GM19455 (cell line): ENCODE measurements at regions not wholly inside any gene's neighbourhood (a gene's known extent, or its start where the extent isn't known, plus 50 kb on each side); places are given as distances from the start of the nearest gene placed in this dataset.

Experiments
- ATAC-seq: cut with Tn5 transposase; IDR thresholded peaks from one replicate; pipeline ENCODE4 v1.9.1; 2021; ENCODE audit not compliant: unreplicated experiment

GRCh38 chr3:31002730-31003129, 108.3 kb upstream of the GADL1 start:
- ATAC-seq: no peak

DNA sequence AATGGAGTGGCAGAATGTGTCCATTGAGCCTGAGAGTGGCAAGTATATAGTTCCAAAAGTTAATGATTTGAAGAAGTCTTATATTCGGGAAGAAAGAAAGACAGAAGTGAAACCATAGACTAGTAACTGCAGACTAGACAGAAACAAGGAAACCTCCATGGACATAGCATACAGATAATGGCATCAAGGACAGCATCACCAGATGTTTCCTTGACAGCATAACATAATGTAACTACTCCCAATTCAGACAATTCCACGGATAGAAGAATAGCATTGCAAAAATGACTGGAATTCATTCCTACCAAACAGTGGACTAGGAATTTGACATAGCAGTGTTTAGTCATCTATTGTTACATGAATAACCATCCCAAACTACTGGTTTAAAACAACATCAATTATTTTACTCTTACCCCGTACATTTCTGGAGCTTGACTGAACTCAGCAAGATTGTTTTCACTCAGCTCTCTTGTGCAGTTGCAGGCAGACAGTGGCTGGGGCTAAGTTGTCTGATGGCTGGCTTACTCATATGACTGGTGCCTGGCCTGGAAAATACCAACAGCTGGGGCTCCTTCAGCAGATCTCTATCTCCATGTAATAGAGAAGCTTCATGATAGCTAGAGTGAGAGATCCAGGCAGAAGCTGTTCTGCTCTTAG, 109.7 kb upstream of the GADL1 start:
- no peak for ATAC-seq

GRCh38 chr3:31008994-31009393, 114.5 kb upstream of the GADL1 start:
- ATAC-seq: no peak

- no peak for ATAC-seq
Observed at GRCh38 chr3:31009881-31010280, 115.4 kb upstream of the GADL1 start.

- no peak for ATAC-seq
Observed at GRCh38 chr3:31010491-31010890, 116.0 kb upstream of the GADL1 start.

DNA sequence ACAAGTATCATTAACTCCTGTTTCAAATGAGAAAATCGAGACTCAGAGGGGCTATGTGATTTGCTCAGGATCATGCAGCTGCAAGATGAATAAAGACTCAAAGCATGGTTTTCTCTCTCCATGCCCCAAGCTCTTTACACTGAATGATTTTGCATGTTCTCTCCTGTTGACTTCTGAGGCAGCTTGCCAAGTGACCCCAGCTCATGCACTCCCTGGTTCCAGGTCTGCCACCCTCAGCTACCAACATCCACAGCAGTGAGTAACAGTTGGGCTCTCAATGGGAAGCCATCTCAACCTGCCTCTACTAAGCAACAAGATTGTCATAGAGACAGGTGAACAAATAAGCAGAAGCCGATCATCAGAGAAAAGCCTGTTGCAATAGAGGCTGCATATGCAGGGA, 116.9 kb upstream of the GADL1 start:
- no peak for ATAC-seq

DNA sequence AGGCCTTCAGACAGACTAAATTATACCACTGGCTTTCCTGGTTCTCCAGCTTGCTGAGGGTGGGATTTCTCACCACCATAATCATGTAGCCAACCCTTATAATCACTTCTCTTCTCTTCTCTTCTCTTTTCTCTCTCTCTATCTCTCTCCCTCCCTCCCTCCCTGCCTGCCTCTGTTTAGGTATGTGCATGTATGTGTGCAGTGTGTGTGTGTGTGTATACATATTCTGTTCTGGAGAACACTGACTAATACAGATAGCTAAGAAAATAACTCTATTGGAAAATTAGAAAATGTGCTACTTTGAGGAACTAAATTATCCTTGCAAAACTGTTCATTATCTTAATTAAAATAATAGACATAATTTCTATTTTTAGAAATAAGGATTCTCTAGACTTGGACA, 118.6 kb upstream of the GADL1 start:
- ATAC-seq: no peak

DNA sequence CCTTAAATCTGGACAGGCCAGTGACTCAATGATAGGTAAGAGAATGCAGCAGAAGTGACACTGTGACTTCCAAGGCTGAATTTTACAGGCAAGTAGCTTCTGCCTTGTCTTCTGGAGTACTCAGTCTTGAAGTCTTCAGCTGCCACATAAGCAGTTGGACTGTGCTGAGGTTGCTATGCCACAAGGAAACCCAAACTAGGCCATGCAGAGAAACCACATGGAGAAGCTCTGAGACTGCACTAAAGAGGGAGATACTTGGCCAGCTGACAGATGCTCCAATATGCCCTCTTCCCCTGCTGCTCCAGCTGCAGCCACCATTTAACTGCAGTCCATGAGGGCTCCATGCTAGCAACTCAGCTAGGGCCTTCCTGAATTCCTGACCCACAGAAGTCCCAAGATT, 119.4 kb upstream of the GADL1 start:
- no peak for ATAC-seq

DNA sequence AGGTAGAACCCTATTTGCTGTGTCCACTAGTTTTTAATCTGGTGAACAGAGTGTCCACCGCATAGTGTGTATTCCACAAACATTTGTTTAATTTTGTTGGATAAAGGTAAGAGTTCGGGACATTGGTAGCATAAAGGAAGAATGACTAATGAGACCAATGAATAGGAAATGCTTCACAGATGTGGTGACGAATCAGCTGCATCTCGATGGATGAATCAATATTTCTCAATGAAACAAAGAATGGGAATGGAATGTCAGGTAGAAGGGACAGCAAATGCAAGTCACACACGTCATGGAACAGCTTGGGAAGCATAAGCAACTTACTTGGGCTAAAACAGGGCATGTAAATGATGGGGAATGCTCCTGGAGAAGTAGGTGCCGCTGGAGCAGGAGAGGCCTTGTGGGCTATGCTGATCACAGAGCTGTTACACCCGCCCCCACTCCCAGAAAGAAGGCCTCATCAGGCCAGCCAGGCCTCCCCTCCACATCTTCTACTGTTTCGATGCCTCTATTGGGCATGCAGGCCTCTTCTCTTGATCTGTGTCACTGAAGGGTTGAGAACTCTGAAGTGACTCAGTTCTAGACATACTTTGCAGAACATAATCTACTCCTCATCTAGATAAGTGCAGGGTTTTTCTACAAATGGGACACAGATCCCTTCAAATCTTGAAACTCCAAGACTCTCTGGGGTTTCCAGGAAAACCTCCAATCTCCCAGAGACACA, 120.0 kb upstream of the GADL1 start:
- ATAC-seq: no peak

GRCh38 chr3:31016196-31016595, 121.7 kb upstream of the GADL1 start:
- no peak for ATAC-seq

DNA sequence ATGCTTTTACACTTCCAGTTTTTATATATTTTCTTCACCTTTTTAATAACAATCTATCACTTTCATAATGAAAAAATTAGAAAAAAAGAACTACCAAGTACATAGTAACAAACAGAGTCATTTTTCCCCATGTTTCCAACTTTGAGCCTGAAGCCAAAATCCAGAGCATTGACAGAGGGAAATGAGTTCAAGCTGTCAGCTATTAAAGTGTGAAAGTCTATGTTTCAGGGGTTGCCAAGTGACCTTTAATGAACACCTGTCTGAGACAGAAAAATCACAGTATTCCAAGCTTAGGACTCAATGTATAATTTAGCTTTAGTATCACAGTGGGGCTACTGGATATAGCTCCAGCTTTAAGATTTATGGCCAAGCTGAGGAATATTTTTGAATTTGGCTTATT, 128.3 kb upstream of the GADL1 start:
- ATAC-seq: no peak

DNA sequence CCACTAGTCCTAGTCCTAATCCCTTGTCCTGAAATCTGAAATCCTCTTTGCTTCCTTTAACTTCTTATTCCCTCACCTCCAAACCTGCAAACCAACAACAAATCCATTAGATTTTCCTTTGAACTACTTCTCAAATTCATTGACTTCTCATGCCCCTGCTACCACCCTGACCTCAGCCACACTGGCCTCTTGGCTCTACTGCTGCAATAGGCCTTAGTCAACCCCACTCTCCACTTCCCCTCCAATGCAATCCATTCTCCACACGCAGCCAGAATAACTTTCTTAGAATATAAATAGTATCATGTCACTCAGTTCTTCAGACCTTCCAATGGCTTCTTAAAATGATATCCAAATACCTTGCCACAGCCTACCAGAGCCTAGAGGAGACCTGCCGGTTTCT, 131.1 kb upstream of the GADL1 start:
- ATAC-seq: no peak

GRCh38 chr3:31027191-31027761, 132.8 kb upstream of the GADL1 start:
- no peak for ATAC-seq

- no peak for ATAC-seq
Observed at GRCh38 chr3:31027914-31028313, 133.5 kb upstream of the GADL1 start.

DNA sequence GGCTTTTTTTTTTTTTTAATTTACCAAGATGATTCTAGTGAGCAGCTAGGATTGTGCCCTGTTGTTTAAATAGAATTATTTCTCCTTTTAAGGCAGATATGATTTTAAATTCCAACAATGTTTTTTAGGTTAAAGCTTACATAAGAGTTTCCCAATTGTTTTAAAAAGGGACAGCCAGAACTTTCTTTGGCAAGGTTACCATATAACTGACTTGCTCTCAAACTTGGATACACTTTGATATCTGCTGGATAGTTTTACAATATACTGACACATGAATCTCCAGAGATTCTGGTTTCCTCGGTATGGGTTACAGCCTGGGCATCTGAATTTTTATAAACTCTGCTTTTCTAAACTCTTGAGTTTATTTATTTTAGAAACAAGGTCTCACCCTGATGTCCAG, 134.3 kb upstream of the GADL1 start:
- ATAC-seq: no peak

- ATAC-seq: no peak
Observed at GRCh38 chr3:31029706-31030105, 135.2 kb upstream of the GADL1 start.

DNA sequence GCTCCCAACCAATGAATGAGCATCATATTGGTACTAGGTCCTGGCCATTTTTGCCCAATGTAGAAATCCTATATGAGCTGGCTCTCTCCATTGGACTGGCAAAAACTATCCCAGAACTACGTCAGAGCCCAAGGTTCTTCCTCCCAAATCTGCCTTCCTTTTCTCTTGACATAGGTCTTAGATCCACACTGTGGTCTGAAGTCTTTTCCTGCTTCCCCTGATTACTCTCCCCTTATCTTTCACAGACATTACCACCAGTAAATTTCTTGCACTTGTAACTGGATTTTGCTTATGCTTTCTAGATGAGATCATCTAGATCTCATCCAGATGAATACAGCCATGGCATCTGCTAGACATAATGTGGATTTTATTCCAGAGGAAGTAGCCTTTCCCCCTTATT, 141.2 kb upstream of the GADL1 start:
- ATAC-seq: no peak

DNA sequence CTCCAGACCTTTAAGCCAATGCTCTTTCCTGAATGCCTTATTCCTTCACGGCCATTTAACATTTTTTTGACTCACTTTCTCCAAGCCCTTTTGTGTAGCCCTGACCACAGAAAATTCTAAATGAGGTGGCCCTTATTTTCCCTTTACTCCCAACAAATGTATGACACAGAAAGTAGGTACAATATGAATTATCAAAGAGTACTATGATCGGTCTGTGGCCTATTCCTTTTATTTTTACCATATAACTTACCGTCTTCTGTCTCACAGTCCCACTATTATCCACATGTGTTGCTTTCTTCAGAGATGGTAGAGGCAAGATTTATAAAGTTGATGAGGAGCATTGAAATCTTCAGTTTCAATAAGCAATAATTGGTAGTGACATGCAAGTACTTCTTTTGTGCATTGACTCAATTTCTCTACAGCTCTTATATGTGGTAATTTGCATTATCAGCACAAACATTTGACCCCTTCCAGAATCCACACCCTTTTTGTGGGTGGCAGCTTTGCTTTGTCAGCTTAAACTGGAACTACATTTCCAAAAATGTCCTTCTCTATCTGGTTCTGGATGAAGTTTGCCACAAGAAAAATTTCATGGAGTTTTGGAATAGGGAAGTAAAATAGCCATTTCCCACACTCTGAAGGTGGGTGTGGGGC, 143.8 kb upstream of the GADL1 start:
- ATAC-seq: no peak

GRCh38 chr3:31039145-31039544, 144.7 kb upstream of the GADL1 start:
- no peak for ATAC-seq

DNA sequence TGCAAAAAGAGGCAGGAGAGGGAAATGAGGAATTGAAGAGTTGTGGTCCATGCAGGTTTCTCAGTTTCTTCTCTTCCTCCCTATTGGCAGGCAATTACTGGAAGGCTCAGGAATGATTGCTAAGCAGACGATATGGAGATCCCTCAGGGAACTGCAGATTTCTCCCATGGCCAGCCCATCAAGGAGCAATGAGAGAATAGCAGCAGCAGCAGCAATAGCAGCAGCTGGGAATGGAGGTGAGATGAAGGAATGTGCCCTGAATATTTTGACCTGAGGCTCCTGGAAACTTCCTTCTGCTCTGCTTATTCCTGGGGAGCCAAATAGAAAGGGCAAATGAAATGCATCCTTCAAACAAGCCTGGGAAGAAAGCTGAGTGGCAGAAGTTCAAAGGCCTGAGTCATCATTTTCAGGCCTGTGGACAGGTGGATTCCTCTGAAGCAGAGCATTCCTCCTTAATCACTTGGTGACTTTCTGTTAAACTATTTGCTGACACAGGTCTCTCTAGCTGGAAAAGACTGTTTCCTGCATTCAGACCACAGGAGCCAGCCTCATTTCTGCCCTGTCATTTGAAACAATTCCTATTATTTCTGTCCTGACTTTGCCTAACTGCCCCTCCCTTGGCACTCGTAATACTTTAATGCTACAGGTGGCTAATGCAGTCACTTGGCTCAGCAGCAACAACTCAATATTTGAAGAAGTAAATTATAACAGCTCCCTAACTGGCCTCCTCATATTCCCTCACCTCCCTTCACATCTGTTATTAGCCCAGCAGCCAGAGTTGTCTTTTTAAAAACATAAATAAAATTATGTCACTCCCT, 146.9 kb upstream of the GADL1 start:
- ATAC-seq: no peak

DNA sequence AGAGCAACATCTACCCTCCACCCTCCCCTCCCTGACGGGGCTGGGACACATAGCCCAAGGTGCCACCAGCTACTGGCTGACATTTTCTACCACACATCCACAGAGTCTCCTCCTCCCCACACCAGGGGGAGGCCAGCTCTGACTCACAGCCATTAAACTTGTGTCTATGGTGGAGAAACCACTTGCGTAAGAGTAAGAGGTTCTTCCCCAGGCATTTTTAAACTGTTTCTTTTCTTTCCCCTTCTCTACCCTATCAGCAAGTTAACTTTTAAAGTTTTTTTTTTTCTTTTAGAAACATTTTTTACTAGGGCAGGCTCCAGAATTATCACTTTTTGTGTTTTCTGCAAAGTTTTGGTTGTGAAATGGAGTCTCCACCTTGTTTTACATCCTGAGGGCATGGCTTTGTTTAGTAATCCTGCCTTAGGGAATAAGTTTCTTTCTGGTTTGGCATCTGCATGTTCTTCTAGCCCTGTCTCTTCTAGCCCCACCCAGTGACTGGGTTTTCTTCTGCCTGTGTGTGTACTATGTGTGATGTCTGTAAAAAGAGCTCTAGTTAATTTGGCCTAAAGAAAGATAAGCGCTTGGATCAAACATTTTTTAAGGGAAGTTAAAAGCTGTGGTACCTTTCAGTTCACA, 148.8 kb upstream of the GADL1 start:
- ATAC-seq: no peak
